ENCODE measurements at regions not wholly inside any gene's neighbourhood (a gene's known extent, or its start where the extent isn't known, plus 50 kb on each side); places are given as distances from the start of the nearest gene placed in this dataset.
"Not testable (repeated sequence)": the region's sequence is repeated elsewhere in the genome, so short reads cannot be mapped to it uniquely, and the experiment has no call there.

- no peak for DNase-seq (ENCODE audit: low read depth)
Observed at GRCh38 chr17:71872843-71873485, 247.9 kb upstream of the SOX9 start.

- DNase-seq (ENCODE audit: low read depth): not testable (repeated sequence)
Observed at GRCh38 chr17:71874773-71875172, 246.0 kb upstream of the SOX9 start.

- DNase-seq (ENCODE audit: low read depth): no peak
Observed at GRCh38 chr17:71878271-71878670, 242.5 kb upstream of the SOX9 start.

- DNase-seq (ENCODE audit: low read depth): no peak
Observed at GRCh38 chr17:71878998-71879397, 241.8 kb upstream of the SOX9 start.

- no peak for DNase-seq (ENCODE audit: low read depth)
Observed at GRCh38 chr17:71881041-71881440, 239.8 kb upstream of the SOX9 start.

GRCh38 chr17:71881581-71881980, 239.2 kb upstream of the SOX9 start:
- no peak for DNase-seq (ENCODE audit: low read depth)

GRCh38 chr17:71883258-71883657, 237.6 kb upstream of the SOX9 start:
- no peak for DNase-seq (ENCODE audit: low read depth)

GRCh38 chr17:71883845-71884244, 237.0 kb upstream of the SOX9 start:
- no peak for DNase-seq (ENCODE audit: low read depth)

GRCh38 chr17:71885662-71886061, 235.2 kb upstream of the SOX9 start:
- DNase-seq (ENCODE audit: low read depth): no peak

GRCh38 chr17:71899317-71899716, 221.5 kb upstream of the SOX9 start:
- DNase-seq (ENCODE audit: low read depth): no peak

- no peak for DNase-seq (ENCODE audit: low read depth)
Observed at GRCh38 chr17:71900621-71901229, 220.1 kb upstream of the SOX9 start.

GRCh38 chr17:71902894-71903506, 217.8 kb upstream of the SOX9 start:
- DNase-seq (ENCODE audit: low read depth): peak; percentile 33

GRCh38 chr17:71905376-71906031, 215.3 kb upstream of the SOX9 start:
- DNase-seq (ENCODE audit: low read depth): no peak

GRCh38 chr17:71909155-71909554, 211.7 kb upstream of the SOX9 start:
- no peak for DNase-seq (ENCODE audit: low read depth)

- no peak for DNase-seq (ENCODE audit: low read depth)
Observed at GRCh38 chr17:71910002-71910401, 210.8 kb upstream of the SOX9 start.

- DNase-seq (ENCODE audit: low read depth): no peak
Observed at GRCh38 chr17:71914042-71914441, 206.8 kb upstream of the SOX9 start.

- DNase-seq (ENCODE audit: low read depth): no peak
Observed at GRCh38 chr17:71914812-71915211, 206.0 kb upstream of the SOX9 start.

- DNase-seq (ENCODE audit: low read depth): no peak
Observed at GRCh38 chr17:71917715-71918114, 203.1 kb upstream of the SOX9 start.

GRCh38 chr17:71919186-71919585, 201.6 kb upstream of the SOX9 start:
- no peak for DNase-seq (ENCODE audit: low read depth)

- no peak for DNase-seq (ENCODE audit: low read depth)
Observed at GRCh38 chr17:71919896-71920295, 200.9 kb upstream of the SOX9 start.

GRCh38 chr17:71921796-71922195, 199.0 kb upstream of the SOX9 start:
- peak; percentile 18 for DNase-seq (ENCODE audit: low read depth)

- peak; percentile 69 for DNase-seq (ENCODE audit: low read depth)
Observed at GRCh38 chr17:71922439-71922838, 198.4 kb upstream of the SOX9 start.
